ENCODE measurements at regions not wholly inside any gene's neighbourhood (a gene's known extent, or its start where the extent isn't known, plus 50 kb on each side); places are given as distances from the start of the nearest gene placed in this dataset.

GRCh38 chr6:18674346-18674745 is 287.2 kb downstream of the RNF144B start:
- TF ChIP-seq CTCF (IDR thresholded peaks at IDR 0.05 in 2 of 3, conservative IDR thresholded peaks at IDR 0.05 in 1 of 3; ENCODE audit: borderline replicate concordance in 1 of 3, insufficient read depth in 1 of 3, low read depth in 2 of 3, low read length in 2 of 3), result no peak
- TF ChIP-seq POLR2A (IDR thresholded peaks at IDR 0.05; ENCODE audit: borderline replicate concordance, extremely low read depth, insufficient read depth, insufficient read length), result no peak
- no peak for TF ChIP-seq YY1 (IDR thresholded peaks at IDR 0.05; ENCODE audit: extremely low read depth, insufficient replicate concordance, low read depth, low read length)
- TF ChIP-seq EZH2 (IDR thresholded peaks at IDR 0.05), result no peak
- no peak for TF ChIP-seq RAD21 (IDR thresholded peaks at IDR 0.05; ENCODE audit: low read depth)
- no peak for TF ChIP-seq TCF7L2 (IDR thresholded peaks at IDR 0.05; ENCODE audit: borderline replicate concordance, extremely low read depth, insufficient read depth, insufficient read length)
- TF ChIP-seq JUND (IDR thresholded peaks at IDR 0.05), result no peak
